ENCODE measurements at regions not wholly inside any gene's neighbourhood (a gene's known extent, or its start where the extent isn't known, plus 50 kb on each side); places are given as distances from the start of the nearest gene placed in this dataset.

DNA sequence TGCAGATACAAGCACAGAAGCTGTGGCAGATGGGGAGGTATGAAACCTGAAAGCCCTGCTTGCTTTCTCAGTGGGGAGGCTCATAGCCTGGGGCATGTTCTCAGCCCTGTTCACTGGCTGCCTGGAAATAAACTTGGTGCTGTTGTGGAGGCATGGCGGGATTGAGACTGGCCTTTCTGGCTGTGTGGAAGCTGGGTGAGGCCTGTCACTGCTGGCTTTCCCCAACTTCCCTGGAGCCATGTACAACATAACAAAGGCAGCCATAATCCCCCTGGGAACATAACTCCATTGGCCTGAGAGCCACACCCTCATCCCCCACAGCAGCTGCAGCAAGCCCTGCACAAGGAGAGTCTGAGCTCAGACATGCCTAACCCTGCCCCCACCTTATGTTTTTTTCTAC lies 237.7 kb upstream of the TLL1 start:
- Mint-ChIP-seq H3K36me3 (peaks cover 2% of the 10 kb centered on the region), H3K27ac (no peak overlapping the region), H3K27me3 (ENCODE audit: insufficient read depth, low read depth) (no peaks in the 10 kb centered on the region), H3K4me1 (peaks cover 17% of the 10 kb centered on the region), H3K9me3 (peaks cover 26% of the 10 kb centered on the region), H3K4me3 (no peak overlapping the region)
- peak; percentile 8 for DNase-seq (ENCODE audit: low spot score)
- Histone ChIP-seq H3K9ac (no peak overlapping the region), H3K36me3 (no peaks in the 10 kb centered on the region), H3K4me3 (no peak overlapping the region), H3K4me1 (no peaks in the 10 kb centered on the region), H4K20me1 (ENCODE audit: low read depth) (no peaks in the 10 kb centered on the region), H3F3A (ENCODE audit: low read depth) (no peaks in the 10 kb centered on the region), H2AFZ (replicated peaks) (no peak overlapping the region), H3K9me3 (ENCODE audit: low read depth) (no peaks in the 10 kb centered on the region), H3K4me2 (no peak overlapping the region), H3K79me2 (ENCODE audit: low read depth) (no peaks in the 10 kb centered on the region), H3K27ac (no peak overlapping the region), H3K27me3 (no peaks in the 10 kb centered on the region)
- TF ChIP-seq EZH2phosphoT487 (IDR thresholded peaks at IDR 0.05) (no peak), EZH2 (IDR thresholded peaks at IDR 0.05) (no peak)
- TF ChIP-seq, protein P1, sequence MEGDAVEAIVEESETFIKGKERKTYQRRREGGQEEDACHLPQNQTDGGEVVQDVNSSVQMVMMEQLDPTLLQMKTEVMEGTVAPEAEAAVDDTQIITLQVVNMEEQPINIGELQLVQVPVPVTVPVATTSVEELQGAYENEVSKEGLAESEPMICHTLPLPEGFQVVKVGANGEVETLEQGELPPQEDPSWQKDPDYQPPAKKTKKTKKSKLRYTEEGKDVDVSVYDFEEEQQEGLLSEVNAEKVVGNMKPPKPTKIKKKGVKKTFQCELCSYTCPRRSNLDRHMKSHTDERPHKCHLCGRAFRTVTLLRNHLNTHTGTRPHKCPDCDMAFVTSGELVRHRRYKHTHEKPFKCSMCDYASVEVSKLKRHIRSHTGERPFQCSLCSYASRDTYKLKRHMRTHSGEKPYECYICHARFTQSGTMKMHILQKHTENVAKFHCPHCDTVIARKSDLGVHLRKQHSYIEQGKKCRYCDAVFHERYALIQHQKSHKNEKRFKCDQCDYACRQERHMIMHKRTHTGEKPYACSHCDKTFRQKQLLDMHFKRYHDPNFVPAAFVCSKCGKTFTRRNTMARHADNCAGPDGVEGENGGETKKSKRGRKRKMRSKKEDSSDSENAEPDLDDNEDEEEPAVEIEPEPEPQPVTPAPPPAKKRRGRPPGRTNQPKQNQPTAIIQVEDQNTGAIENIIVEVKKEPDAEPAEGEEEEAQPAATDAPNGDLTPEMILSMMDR (IDR thresholded peaks at IDR 0.05), result no peak

DNA sequence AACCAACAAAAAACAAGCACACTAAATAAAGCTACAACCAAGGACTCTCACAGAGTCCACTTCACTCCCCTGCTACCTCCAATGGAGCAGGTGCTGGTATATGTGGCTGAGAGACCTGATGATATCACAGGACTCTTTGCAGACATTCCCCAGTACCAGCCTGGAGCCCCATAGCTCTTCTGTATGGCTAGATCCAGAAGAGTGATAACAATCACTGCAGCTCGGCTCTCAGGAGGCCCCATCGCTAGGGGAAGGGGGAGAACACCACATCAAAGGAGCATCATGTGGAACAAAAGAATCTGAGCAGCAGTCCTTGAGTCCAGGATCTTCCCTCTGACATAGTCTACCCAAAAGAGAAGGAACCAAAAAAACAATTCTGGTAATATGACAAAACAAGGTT lies 237.1 kb upstream of the TLL1 start:
- no peak overlapping the region for H3K4me3 Mint-ChIP-seq
- Histone ChIP-seq H3K36me3 (no peaks in the 10 kb centered on the region), H4K20me1 (ENCODE audit: low read depth) (no peaks in the 10 kb centered on the region), H3K27me3 (no peaks in the 10 kb centered on the region), H3K9ac (no peak overlapping the region), H3K27ac (no peak overlapping the region), H3K4me3 (no peak overlapping the region), H3K9me3 (ENCODE audit: low read depth) (no peaks in the 10 kb centered on the region), H3K4me2 (no peak overlapping the region), H3K4me1 (no peaks in the 10 kb centered on the region), H3K79me2 (ENCODE audit: low read depth) (no peaks in the 10 kb centered on the region), H3F3A (ENCODE audit: low read depth) (no peaks in the 10 kb centered on the region), H2AFZ (replicated peaks) (no peak overlapping the region)
- H3K27me3 Mint-ChIP-seq (ENCODE audit: insufficient read depth, low read depth), result no peaks in the 10 kb centered on the region
- H3K4me1 Mint-ChIP-seq, result peaks cover 17% of the 10 kb centered on the region
- DNase-seq (ENCODE audit: low spot score), result no peak
- H3K27ac Mint-ChIP-seq, result peak overlapping the region; percentile 36
- peaks cover 28% of the 10 kb centered on the region for H3K9me3 Mint-ChIP-seq
- TF ChIP-seq EZH2phosphoT487 (IDR thresholded peaks at IDR 0.05) (no peak), EZH2 (IDR thresholded peaks at IDR 0.05) (no peak)
- TF ChIP-seq, protein P1 (IDR thresholded peaks at IDR 0.05), result no peak
- peaks cover 2% of the 10 kb centered on the region for H3K36me3 Mint-ChIP-seq

DNA sequence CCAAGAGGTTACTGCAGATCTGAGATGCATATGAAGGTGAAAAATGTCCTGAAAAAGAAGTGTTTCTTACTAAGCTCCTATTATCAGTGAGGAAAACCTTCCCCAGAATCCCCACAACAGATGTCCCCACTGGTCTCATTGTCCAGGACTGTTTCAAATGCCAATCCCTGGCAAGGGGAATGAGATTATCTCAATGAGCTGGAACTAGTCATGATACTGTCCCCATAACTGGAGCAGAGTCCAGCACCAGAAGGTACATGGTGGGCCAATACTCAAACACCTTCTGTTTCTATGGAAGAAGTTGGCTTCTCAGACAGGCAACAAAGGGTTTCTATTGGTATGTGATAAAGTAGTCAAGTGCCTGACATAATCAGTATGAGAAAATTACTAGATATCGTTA lies 221.1 kb upstream of the TLL1 start:
- Mint-ChIP-seq H3K9me3 (peaks cover 12% of the 10 kb centered on the region), H3K27me3 (ENCODE audit: insufficient read depth, low read depth) (peaks cover 2% of the 10 kb centered on the region), H3K4me3 (no peak overlapping the region), H3K4me1 (peaks cover 11% of the 10 kb centered on the region), H3K36me3 (peaks cover 2% of the 10 kb centered on the region), H3K27ac (no peak overlapping the region)
- Histone ChIP-seq H3K36me3 (no peaks in the 10 kb centered on the region), H4K20me1 (ENCODE audit: low read depth) (no peaks in the 10 kb centered on the region), H3K27me3 (no peaks in the 10 kb centered on the region), H3F3A (ENCODE audit: low read depth) (peaks cover 18% of the 10 kb centered on the region), H3K9ac (no peak overlapping the region), H3K9me3 (ENCODE audit: low read depth) (no peaks in the 10 kb centered on the region), H3K4me3 (no peak overlapping the region), H3K79me2 (ENCODE audit: low read depth) (no peaks in the 10 kb centered on the region), H3K4me1 (peaks cover 26% of the 10 kb centered on the region), H3K4me2 (no peak overlapping the region), H2AFZ (replicated peaks) (no peak overlapping the region), H3K27ac (no peak overlapping the region)
- TF ChIP-seq EZH2 (IDR thresholded peaks at IDR 0.05) (no peak), EZH2phosphoT487 (IDR thresholded peaks at IDR 0.05) (no peak)
- TF ChIP-seq, protein P1 (IDR thresholded peaks at IDR 0.05), result no peak
- DNase-seq (ENCODE audit: low spot score), result no peak
